Adrenal gland (tissue), 5 donors: ENCODE measurements at regions not wholly inside any gene's neighbourhood (a gene's known extent, or its start where the extent isn't known, plus 50 kb on each side); places are given as distances from the start of the nearest gene placed in this dataset.

Source experiments
- CTCF ChIP-seq, 6 experiments: fragments of 450-650 bp in 4 of 6; fragments of 200-600 bp in 2 of 6; sonication (generic) in 1 of 6; IDR thresholded peaks; 1 replicate in 5 of 6; 2 replicates in 1 of 6; pipeline versions ENCODE4 v1.5.1 to v1.8.0; 2016 to 2021; ENCODE audit warnings: antibody characterized with exemption in 6 of 6, mild to moderate bottlenecking in 2 of 6, moderate library complexity in 1 of 6
- POLR2A ChIP-seq, 2 donors: fragments of 450-650 bp; IDR thresholded peaks; one replicate each; pipeline ENCODE4 v1.6.1; 2017; ENCODE audit warnings: antibody characterized with exemption in 2 of 2, mild to moderate bottlenecking in 2 of 2, moderate library complexity in 1 of 2
- donor health status: DM: no; HTN: no; CAD: no.

GRCh38 chr16:86002178-86002900 lies 103.4 kb downstream of the IRF8 start:
- no peak for TF ChIP-seq CTCF (IDR thresholded peaks at IDR 0.05)
- no peak for TF ChIP-seq POLR2A (IDR thresholded peaks at IDR 0.05)
